ENCODE measurements at regions not wholly inside any gene's neighbourhood (a gene's known extent, or its start where the extent isn't known, plus 50 kb on each side); places are given as distances from the start of the nearest gene placed in this dataset.

DNA sequence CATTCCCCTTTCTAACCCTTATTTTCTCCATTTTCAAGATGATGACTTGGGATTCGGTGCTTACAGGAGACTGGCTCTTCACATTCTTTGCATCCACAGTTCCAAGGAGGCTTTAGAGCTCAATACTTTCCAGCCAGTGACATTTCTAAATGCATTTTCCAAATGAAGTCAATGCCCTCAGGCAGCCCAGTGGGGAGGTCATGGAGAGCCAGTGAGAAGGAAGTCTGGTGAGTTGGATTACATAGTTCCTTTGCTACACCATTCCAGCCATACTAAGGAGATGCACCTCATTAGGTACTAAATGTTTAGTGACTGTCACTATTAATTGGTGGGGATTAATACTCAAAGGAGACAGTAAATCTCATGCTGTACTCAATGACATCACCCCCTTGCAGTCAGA is 248.1 kb downstream of the LRRN1 start:
- no peak overlapping the region for H3K4me3 ChIP-seq (ENCODE audit: low read depth in 2 of 2, low read length in 1 of 2)
- WGBS (ENCODE audit: low lambda C conversion rate) = 0% methylated on average over 1 of the region's 1 CpG
- no peak overlapping the region for H3K4me2 ChIP-seq
- no peaks in the 10 kb centered on the region for H4K20me1 ChIP-seq (ENCODE audit: insufficient read depth)
- no peak for DNase-seq
- TF ChIP-seq FOXJ3 (CRISPR knock-in tag; IDR thresholded peaks at IDR 0.05) = no peak
- TF ChIP-seq REST (IDR thresholded peaks at IDR 0.05; ENCODE audit: low read depth, low read length) = no peak
- TF ChIP-seq RCOR1 (IDR thresholded peaks at IDR 0.05; ENCODE audit: low read length) = no peak
- TF ChIP-seq YY1 (IDR thresholded peaks at IDR 0.05; ENCODE audit: low read depth) = no peak
- TF ChIP-seq POLR2AphosphoS5 (IDR thresholded peaks at IDR 0.05; ENCODE audit: low read depth, low read length) = no peak
- TF ChIP-seq MEF2A (IDR thresholded peaks at IDR 0.05; ENCODE audit: borderline replicate concordance, low read depth) = no peak
- TF ChIP-seq, protein P1, sequence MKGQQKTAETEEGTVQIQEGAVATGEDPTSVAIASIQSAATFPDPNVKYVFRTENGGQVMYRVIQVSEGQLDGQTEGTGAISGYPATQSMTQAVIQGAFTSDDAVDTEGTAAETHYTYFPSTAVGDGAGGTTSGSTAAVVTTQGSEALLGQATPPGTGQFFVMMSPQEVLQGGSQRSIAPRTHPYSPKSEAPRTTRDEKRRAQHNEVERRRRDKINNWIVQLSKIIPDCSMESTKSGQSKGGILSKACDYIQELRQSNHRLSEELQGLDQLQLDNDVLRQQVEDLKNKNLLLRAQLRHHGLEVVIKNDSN (IDR thresholded peaks at IDR 0.05; ENCODE audit: borderline replicate concordance, low read depth) = no peak
- no peak for TF ChIP-seq RFX5 (IDR thresholded peaks at IDR 0.05; ENCODE audit: low read length)
- no peak for TF ChIP-seq SMC3 (IDR thresholded peaks at IDR 0.05; ENCODE audit: low read depth, low read length)
- no peak for TF ChIP-seq MXI1 (IDR thresholded peaks at IDR 0.05; ENCODE audit: low read depth, low read length)
- no peak for TF ChIP-seq NFIC (IDR thresholded peaks at IDR 0.05; ENCODE audit: borderline replicate concordance)
- no peak for TF ChIP-seq JUND (IDR thresholded peaks at IDR 0.05)
- TF ChIP-seq SIN3A (IDR thresholded peaks at IDR 0.05; ENCODE audit: borderline replicate concordance, low read depth, low read length) = no peak
- TF ChIP-seq, protein P2, sequence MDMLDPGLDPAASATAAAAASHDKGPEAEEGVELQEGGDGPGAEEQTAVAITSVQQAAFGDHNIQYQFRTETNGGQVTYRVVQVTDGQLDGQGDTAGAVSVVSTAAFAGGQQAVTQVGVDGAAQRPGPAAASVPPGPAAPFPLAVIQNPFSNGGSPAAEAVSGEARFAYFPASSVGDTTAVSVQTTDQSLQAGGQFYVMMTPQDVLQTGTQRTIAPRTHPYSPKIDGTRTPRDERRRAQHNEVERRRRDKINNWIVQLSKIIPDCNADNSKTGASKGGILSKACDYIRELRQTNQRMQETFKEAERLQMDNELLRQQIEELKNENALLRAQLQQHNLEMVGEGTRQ (IDR thresholded peaks at IDR 0.05; ENCODE audit: borderline replicate concordance, low read depth, low read length) = no peak
- no peak for TF ChIP-seq FOSL2 (IDR thresholded peaks at IDR 0.05; ENCODE audit: borderline replicate concordance, low read depth)
- no peak for TF ChIP-seq GATA2 (CRISPR knock-in tag; IDR thresholded peaks at IDR 0.05)
- TF ChIP-seq RXRA (IDR thresholded peaks at IDR 0.05; ENCODE audit: borderline replicate concordance, low read depth) = no peak
- TF ChIP-seq, protein P3, sequence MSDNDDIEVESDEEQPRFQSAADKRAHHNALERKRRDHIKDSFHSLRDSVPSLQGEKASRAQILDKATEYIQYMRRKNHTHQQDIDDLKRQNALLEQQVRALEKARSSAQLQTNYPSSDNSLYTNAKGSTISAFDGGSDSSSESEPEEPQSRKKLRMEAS (IDR thresholded peaks at IDR 0.05; ENCODE audit: low read depth) = no peak
- no peak for TF ChIP-seq GABPA (IDR thresholded peaks at IDR 0.05; ENCODE audit: low read depth)
- H3K9me2 ChIP-seq = no peaks in the 10 kb centered on the region
- no peaks in the 10 kb centered on the region for H3K27me3 ChIP-seq (ENCODE audit: insufficient read depth)
- no peaks in the 10 kb centered on the region for H3F3A ChIP-seq (replicated peaks; ENCODE audit: insufficient read depth)
- H3K4me1 ChIP-seq (ENCODE audit: control insufficient read depth in 1 of 2, insufficient read depth in 2 of 2, low read depth in 1 of 2, low read length in 1 of 2) = no peaks in the 10 kb centered on the region
- H3K79me2 ChIP-seq (ENCODE audit: insufficient read depth) = no peaks in the 10 kb centered on the region
- ChIA-PET POLR2A (no interaction called here), CTCF (interaction anchor here (0.9 kb wide), 1 partner anchor 49 kb away, joined by 3 read pairs; no protein-coding TSS in a partner anchor)
- no peaks in the 10 kb centered on the region for H3K9me3 ChIP-seq
- H2AFZ ChIP-seq (ENCODE audit: low read depth) = no peak overlapping the region
- H3K27ac ChIP-seq (ENCODE audit: low read depth in 2 of 2, low read length in 1 of 2) = no peak overlapping the region
- no peak overlapping the region for H3K9ac ChIP-seq
- no peaks in the 10 kb centered on the region for H3K36me3 ChIP-seq (replicated peaks in 1 of 2; ENCODE audit: control insufficient read depth in 1 of 2, insufficient read depth in 2 of 2, low read length in 1 of 2)
